HL-60 (cell line): ENCODE measurements at regions not wholly inside any gene's neighbourhood (a gene's known extent, or its start where the extent isn't known, plus 50 kb on each side); places are given as distances from the start of the nearest gene placed in this dataset.

Experiments used
- DNase-seq, 2 experiments: peaks; one replicate each; pipeline ENCODE4 v3.0.0-alpha.2; 2010 to 2020; ENCODE audit warnings: low read depth in 1 of 2, low spot score in 1 of 2
- H3K27ac ChIP-seq: fragments of 250-450 bp; sonication (Bioruptor Pico); replicated peaks from 2 replicates; pipeline ENCODE4 v1.5.1; 2020; ENCODE audit warnings: mild to moderate bottlenecking, moderate library complexity
- H3K27me3 ChIP-seq: fragments of 250-450 bp; sonication (Bioruptor Pico); 2 replicates; pipeline ENCODE4 v1.5.1; 2021; ENCODE audit warnings: mild to moderate bottlenecking, moderate library complexity; ENCODE audit not compliant: insufficient read depth, poor library complexity, severe bottlenecking
- H3K4me3 ChIP-seq: replicated peaks from 2 replicates; pipeline ENCODE4 v1.5.1; 2011; ENCODE audit warnings: mild to moderate bottlenecking, control low read depth, low read length; ENCODE audit not compliant: insufficient read depth
- GABPA ChIP-seq: IDR thresholded peaks from 2 replicates; pipeline ENCODE4 v1.6.1; 2012; ENCODE audit warnings: low read depth
- POLR2AphosphoS5 ChIP-seq: IDR thresholded peaks from 2 replicates; pipeline ENCODE4 v1.6.1; 2012; ENCODE audit warnings: low read depth
- REST ChIP-seq: IDR thresholded peaks from 2 replicates; pipeline ENCODE4 v1.6.1; 2012; ENCODE audit warnings: low read depth; ENCODE audit not compliant: insufficient replicate concordance
- SPI1 ChIP-seq: IDR thresholded peaks from 2 replicates; pipeline ENCODE4 v1.6.1; 2012; ENCODE audit warnings: low read depth, mild to moderate bottlenecking, borderline replicate concordance
- TF ChIP-seq, protein P1 (sequence below): IDR thresholded peaks from one replicate; pipeline ENCODE4 v1.5.1; 2011; ENCODE audit warnings: low read length, control low read depth, inconsistent platforms; ENCODE audit not compliant: insufficient read depth

GRCh38 chr7:35982600-35982999 is 170.5 kb upstream of the EEPD1 start:
- DNase-seq, result no peak
- H3K27me3 ChIP-seq, result no peaks in the 10 kb centered on the region
- no peak overlapping the region for H3K4me3 ChIP-seq
- peak overlapping the region; percentile 25 for H3K27ac ChIP-seq
- TF ChIP-seq SPI1 (no peak), REST (no peak), GABPA (no peak), POLR2AphosphoS5 (no peak)
- TF ChIP-seq, protein P1, sequence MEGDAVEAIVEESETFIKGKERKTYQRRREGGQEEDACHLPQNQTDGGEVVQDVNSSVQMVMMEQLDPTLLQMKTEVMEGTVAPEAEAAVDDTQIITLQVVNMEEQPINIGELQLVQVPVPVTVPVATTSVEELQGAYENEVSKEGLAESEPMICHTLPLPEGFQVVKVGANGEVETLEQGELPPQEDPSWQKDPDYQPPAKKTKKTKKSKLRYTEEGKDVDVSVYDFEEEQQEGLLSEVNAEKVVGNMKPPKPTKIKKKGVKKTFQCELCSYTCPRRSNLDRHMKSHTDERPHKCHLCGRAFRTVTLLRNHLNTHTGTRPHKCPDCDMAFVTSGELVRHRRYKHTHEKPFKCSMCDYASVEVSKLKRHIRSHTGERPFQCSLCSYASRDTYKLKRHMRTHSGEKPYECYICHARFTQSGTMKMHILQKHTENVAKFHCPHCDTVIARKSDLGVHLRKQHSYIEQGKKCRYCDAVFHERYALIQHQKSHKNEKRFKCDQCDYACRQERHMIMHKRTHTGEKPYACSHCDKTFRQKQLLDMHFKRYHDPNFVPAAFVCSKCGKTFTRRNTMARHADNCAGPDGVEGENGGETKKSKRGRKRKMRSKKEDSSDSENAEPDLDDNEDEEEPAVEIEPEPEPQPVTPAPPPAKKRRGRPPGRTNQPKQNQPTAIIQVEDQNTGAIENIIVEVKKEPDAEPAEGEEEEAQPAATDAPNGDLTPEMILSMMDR, result no peak

- Histone ChIP-seq H3K27me3 (no peaks in the 10 kb centered on the region), H3K4me3 (no peak overlapping the region), H3K27ac (no peak overlapping the region)
- TF ChIP-seq POLR2AphosphoS5 (no peak), SPI1 (no peak), GABPA (no peak), REST (no peak)
- TF ChIP-seq, protein P1, result no peak
- no peak for DNase-seq
Measured at GRCh38 chr7:35983626-35984025, 169.4 kb upstream of the EEPD1 start.

- Histone ChIP-seq H3K27me3 (no peaks in the 10 kb centered on the region), H3K27ac (no peak overlapping the region), H3K4me3 (no peak overlapping the region)
- TF ChIP-seq GABPA (no peak), SPI1 (no peak)
- TF ChIP-seq, protein P1, result peak; percentile 89
- peak; percentile 18 to 82 for DNase-seq
Measured at GRCh38 chr7:35985126-35985754, 167.8 kb upstream of the EEPD1 start.

DNA sequence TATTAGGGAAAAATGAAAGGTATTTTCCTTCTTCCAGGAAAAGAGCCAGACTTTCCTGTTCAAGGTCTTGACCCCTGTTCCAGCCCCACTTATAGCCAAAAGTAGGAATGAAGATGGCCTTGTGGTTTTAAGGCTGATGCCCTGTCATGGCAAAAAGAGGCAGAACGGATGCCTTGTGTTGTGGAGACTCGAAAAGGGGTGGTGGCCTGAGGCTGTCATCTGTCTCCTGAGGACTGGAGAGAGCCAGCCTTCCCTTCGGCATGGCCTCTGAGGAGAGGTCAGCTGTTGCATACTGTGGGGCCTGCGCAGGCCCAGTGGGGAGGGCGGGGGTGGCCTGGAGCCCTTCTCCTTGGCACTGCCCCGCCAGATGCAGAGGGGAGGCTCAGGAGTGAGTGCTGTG is 166.0 kb upstream of the EEPD1 start:
- Histone ChIP-seq H3K27me3 (no peaks in the 10 kb centered on the region), H3K27ac (no peak overlapping the region), H3K4me3 (no peak overlapping the region)
- DNase-seq, result no peak
- TF ChIP-seq GABPA (no peak), REST (no peak), SPI1 (no peak), POLR2AphosphoS5 (no peak)
- TF ChIP-seq, protein P1, result no peak
